Colon (tissue), 2 donors: ENCODE measurements at regions not wholly inside any gene's neighbourhood (a gene's known extent, or its start where the extent isn't known, plus 50 kb on each side); places are given as distances from the start of the nearest gene placed in this dataset.

Experiments used
- FAIRE-seq: peaks from 2 replicates; lab custom pipeline; 2012; peaks lifted over from hg19 to GRCh38; lab: Jason Lieb, UNC
- donor health status: control.
- donor health status: control.

DNA sequence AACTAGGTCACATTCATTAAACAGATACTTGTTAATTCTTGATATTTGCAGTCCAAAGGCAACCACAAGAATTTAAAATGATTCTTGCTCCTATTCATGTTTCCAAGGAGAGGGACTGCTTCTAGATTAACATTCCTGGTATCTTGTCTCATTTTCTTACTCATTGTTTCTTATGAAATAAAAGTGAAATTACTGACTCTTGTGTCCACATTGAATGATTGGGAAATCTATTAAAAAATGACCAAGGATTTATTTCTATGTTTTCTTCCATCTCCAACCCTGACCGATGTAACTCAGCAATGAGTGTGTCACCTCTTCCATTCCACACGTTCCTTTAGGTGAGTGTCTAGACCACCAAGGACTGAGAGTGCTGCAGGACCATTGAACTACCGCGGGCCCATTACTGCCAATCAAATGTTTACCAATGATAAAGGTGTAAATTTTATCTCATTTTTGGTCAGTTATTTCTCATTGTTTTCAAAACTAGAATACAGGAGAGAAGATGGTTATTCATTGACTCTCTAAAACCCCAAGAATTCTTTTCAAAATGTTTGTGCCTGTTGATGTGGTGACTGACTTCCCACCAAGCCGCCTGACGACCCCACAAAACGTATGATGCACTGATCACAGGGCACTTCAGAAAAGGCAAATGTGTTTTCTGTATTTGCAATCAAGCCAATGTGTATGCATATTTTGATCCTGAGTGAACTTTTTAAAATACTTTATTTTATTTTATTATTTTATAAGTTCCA lies 414.6 kb upstream of the PTBP2 start:
- no peak for FAIRE-seq

- FAIRE-seq: no peak
These were observed 413.3 kb upstream of the PTBP2 start for GRCh38 chr1:96308314-96308713.

- FAIRE-seq: no peak
These were observed 411.8 kb upstream of the PTBP2 start for GRCh38 chr1:96309783-96310182.

DNA sequence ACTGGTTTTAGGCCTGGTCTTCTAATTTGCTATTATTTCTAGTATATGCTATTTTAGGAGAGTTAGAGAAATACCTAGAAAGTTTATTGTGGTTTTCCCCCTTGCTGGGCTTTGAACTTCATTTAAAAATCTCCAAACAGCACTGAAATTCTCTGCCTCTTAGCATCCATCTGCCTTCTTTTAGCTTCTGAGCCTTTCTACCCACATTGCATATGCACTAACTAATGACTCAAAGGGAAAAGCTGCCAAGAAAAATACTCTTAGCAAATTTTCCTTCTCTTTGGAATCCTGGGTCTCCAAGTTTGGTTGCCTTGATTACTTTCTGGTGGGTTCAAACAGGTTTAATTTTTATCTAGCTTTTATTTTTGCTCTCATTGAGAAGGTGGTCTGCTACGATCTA lies 408.4 kb upstream of the PTBP2 start:
- no peak for FAIRE-seq

DNA sequence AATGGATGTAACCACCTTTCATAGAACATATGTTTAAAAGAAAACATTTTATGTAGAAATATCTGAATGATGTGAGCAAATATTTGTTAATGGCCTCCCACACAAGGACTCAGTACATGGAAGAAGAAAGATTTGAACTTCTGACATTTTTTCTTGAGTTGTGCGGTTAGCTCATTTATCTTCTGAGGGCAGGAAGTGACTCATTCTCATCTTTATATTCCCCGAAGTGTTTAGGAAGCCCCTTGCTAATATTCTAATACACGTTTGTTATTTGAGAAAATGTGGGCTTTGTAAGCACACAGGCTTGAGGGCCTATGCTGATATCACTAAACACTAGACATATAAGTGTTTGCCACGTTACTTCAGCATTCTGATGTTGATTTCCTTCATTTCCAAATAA lies 392.5 kb upstream of the PTBP2 start:
- no peak for FAIRE-seq

- no peak for FAIRE-seq
These were observed 390.0 kb upstream of the PTBP2 start for GRCh38 chr1:96331596-96331995.

DNA sequence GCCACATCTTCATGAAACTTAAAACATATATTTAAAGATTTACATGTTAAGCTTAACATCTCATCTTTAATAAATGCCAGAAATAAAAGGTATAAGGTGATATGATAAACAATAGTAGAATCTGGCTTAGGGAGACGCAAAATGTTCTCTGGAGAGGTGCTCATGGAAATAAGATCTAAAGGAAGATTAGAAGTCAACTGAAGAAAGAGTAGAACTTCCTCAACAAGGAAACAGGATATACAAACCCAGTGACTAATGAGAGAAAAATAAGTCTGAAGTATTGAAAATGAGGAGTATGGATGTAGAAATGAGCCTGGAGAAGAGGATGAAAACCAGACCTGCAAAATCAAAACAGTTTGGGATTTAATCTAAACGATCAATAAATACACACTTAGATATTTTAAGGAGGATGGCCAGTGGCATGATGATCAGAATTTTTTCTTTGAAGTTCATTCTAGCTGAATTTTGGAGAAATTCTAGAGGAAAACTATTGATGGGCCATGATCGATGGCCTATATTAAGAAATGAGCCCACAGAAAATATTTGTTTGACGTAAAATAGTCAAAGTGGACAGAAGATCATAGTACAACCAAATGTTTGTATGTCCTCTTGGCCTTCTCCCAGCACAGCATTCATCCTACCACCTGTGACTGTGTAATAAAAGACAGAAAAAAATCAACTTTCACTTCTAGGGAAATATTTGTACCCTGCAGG lies 387.9 kb upstream of the PTBP2 start:
- no peak for FAIRE-seq

GRCh38 chr1:96334236-96334557 lies 387.4 kb upstream of the PTBP2 start:
- no peak for FAIRE-seq

- no peak for FAIRE-seq
These were observed 383.0 kb upstream of the PTBP2 start for GRCh38 chr1:96338622-96339021.

- no peak for FAIRE-seq
These were observed 380.9 kb upstream of the PTBP2 start for GRCh38 chr1:96340686-96341085.

DNA sequence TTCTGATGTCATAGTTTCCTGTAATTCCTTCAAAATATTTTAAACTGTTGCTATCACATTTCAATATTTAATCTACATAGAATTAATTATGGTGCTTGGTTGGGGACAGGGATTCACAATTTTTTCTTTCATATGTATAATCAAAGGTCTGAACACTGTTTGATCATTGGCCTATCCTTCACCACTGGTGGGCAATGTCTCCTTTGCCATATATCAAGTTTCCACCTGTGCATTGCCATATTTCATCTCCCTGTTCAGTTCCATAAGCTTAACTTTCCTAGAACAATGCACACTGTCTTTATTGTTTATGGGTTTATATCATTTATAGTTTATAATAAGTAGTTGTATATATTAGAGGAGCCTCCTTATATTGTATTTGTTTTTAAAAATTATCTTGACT lies 374.9 kb upstream of the PTBP2 start:
- FAIRE-seq: no peak

- no peak for FAIRE-seq
These were observed 371.7 kb upstream of the PTBP2 start for GRCh38 chr1:96349896-96350295.

- FAIRE-seq: no peak
These were observed 368.9 kb upstream of the PTBP2 start for GRCh38 chr1:96352733-96353132.

DNA sequence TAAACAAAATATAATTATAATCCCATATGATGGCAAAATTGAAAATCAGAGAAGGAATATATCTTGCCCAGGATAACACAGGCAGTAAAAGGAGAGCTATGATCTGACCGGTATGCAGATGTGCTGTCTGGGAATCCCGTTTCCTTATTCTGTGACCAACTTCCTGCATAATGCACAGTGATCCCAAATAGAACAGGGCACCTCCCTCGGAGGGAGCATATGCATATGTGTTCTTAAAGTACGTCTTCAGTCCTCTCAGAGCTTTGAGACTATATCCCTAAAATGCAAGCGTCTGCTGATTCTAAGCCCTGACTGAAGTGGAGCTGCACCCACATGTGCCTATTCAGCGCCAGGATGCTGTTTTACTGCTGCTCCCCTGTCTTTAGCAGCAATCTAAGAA lies 366.1 kb upstream of the PTBP2 start:
- no peak for FAIRE-seq

- FAIRE-seq: no peak
These were observed 365.6 kb upstream of the PTBP2 start for GRCh38 chr1:96355961-96356360.

GRCh38 chr1:96357141-96357765 lies 364.3 kb upstream of the PTBP2 start:
- no peak for FAIRE-seq

GRCh38 chr1:96358057-96358456 lies 363.5 kb upstream of the PTBP2 start:
- no peak for FAIRE-seq

- no peak for FAIRE-seq
These were observed 361.4 kb upstream of the PTBP2 start for GRCh38 chr1:96360036-96360795.

DNA sequence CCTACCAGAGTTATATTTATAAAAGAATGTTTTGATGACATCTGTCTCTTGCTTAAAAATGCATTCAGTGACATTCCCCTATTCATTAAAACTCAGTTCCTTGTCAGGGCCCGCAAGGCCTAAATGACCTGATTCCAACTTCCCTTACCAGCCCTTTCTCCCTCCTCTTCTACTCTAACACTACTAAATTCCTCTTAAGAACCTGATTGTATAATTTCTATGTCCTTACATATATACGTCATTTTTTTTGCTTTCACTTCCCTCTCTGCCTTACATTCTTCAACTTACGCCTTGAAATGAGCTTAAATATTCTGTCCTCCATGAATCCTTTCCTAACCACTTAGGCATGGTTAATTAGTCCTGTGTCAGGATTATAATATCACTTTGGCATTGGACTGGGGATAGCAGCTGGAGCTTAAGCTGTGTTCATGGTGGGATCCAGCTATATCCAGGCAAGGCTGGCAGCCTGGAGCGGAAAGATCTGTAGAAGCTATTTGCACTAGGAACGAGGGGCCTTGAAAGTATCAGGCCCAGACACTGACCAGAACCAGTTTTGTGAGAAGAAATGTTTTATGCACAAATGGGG lies 360.2 kb upstream of the PTBP2 start:
- FAIRE-seq: no peak

DNA sequence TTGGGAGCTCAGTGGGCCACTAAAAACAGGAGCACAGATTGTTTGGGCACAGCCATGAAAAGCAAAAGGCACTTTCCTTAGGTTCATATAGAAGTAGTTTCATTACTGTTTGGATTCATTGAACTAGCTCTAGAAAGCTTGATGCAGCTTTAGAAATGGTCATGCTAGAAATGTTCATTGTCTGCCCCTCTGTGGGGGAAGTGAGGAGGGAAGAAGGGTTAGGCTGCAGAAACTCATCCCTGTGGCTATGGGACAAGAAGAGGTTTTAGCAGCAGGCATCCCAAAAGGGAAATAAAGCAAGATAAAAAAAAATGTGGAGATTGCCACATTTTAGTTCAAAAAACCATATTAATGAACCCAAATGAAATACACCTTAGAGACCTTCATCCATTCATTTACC lies 359.6 kb upstream of the PTBP2 start:
- FAIRE-seq: no peak

DNA sequence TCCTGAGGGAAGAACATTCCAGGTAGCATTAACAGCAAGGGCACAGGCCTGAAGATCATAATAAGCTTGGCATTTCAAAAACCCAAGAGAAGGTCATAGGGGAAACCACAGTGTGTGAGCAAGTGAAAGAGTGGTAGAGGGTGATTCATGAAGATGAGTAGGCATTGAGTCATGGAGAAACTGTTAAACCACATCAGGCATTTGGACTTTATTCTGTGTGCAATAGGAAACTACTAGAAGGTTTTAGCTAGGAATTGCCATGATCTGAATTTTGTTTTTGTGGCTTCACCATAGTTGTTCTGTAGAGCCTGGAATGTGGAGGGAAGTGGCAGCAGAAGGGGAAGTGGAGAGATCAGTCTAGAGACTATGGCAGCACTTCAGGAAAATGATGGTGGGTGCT lies 359.0 kb upstream of the PTBP2 start:
- FAIRE-seq: no peak

DNA sequence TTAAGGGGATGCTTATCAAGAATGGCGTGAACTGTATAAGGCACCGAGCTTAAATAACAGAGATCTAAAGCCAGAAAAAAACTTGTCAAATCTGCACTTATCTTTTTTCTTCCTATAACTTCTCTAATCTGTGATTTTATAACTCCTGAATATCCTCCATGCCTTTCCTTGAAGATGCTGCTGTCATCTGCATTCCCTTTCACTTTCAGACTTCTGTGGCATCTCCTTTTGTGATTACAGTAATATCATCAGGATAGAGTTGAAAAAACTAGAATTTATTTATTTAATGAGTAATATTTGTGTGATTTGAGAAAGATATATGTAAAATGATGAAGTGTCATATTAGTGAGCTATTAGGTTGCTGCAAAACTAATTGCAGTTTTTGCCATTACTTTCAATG lies 357.8 kb upstream of the PTBP2 start:
- FAIRE-seq: no peak

DNA sequence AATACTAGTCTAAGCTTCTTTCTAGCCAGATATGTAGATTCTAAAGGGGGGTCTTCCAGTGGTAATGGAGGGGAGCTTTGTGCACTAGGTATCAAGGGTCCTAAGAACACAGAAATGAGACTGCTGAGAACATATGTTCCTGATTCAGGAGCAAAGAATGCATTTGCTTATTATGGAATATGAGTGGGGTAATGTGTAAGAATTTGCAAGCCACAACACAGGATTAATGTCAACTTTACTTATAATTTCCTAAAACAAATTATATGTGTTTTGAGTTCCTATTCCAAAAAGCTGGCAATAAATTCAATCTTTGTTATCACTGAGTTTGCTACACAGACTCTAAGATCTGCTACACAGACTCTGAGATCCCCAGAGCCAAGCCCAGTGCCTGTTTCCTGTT lies 357.0 kb upstream of the PTBP2 start:
- FAIRE-seq: no peak
